ENCODE measurements at regions not wholly inside any gene's neighbourhood (a gene's known extent, or its start where the extent isn't known, plus 50 kb on each side); places are given as distances from the start of the nearest gene placed in this dataset.

DNA sequence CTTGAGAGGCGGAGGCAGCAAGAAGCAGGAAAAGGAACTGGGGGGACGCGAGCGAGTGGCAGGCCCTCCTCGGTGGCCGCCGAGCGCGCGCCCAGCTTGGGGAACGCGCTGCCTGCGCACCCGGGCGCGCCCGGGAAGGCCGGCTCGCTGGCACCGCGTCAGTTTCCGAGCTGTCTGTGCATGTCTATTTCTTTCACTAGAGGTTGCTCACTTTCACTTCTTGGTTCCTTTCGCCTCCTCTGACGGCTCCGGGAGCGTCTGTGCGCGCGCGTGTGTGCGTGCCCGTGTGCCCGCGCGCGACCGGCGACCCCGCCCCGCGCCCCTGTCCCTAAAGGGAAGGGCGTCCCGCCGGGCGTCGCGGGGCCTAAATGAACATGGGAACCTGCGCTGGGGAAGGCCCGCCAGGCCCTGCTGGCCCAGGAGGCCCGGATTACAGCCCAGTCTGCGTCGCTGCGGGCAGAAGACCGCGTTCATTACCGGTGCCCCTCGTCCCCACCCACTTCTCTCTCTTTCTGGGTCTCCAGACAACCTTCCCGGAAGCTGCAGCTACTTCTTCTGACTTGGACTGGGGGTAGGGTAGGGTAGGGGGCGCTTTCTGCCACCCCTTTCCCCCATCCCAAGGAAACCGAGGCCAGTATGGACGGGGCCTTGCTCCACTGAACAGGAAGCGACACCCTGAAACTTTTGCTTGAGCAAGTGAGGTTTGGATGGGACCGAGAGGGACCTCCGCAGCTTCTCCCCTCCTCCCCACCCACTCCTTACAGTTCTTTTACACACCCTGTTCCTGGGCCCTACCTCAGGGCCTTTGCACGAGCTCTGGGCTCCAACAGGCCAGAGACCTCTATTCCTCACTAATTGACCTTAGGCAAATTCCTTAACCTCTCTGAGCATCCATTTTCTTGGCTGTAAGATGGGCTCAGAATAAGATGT, 205.8 kb upstream of the IER5L start:
- peak overlapping the region; percentile 38 for H3K27ac ChIP-seq (ENCODE audit: low read length)
- H3K9me3 ChIP-seq (ENCODE audit: insufficient read depth, low read length), result no peaks in the 10 kb centered on the region
- no peak for TF ChIP-seq EZH2phosphoT487 (IDR thresholded peaks at IDR 0.05; ENCODE audit: low read depth)
- TF ChIP-seq, protein P1, sequence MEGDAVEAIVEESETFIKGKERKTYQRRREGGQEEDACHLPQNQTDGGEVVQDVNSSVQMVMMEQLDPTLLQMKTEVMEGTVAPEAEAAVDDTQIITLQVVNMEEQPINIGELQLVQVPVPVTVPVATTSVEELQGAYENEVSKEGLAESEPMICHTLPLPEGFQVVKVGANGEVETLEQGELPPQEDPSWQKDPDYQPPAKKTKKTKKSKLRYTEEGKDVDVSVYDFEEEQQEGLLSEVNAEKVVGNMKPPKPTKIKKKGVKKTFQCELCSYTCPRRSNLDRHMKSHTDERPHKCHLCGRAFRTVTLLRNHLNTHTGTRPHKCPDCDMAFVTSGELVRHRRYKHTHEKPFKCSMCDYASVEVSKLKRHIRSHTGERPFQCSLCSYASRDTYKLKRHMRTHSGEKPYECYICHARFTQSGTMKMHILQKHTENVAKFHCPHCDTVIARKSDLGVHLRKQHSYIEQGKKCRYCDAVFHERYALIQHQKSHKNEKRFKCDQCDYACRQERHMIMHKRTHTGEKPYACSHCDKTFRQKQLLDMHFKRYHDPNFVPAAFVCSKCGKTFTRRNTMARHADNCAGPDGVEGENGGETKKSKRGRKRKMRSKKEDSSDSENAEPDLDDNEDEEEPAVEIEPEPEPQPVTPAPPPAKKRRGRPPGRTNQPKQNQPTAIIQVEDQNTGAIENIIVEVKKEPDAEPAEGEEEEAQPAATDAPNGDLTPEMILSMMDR (IDR thresholded peaks at IDR 0.05; ENCODE audit: low read depth, low read length), result no peak
- no peaks in the 10 kb centered on the region for H3K79me2 ChIP-seq (ENCODE audit: low read length)
- no peaks in the 10 kb centered on the region for H4K20me1 ChIP-seq (ENCODE audit: insufficient read depth, low read length)
- peaks cover 16% of the 10 kb centered on the region for H3K27me3 ChIP-seq (ENCODE audit: low read depth, low read length)
- peak overlapping the region; percentile 89 for H3K9ac ChIP-seq (ENCODE audit: low read length)
- peak overlapping the region; percentile 91 for H3K4me3 ChIP-seq (ENCODE audit: low read length)
- peak overlapping the region; percentile 89; the same call in 1 of the 2 replicates for H2AFZ ChIP-seq (ENCODE audit: low read depth, low read length)
- H3K4me1 ChIP-seq (ENCODE audit: low read length), result peaks cover 11% of the 10 kb centered on the region
- H3K36me3 ChIP-seq (replicated peaks; ENCODE audit: low read depth, low read length), result no peaks in the 10 kb centered on the region
- peak overlapping the region; percentile 94 for H3K4me2 ChIP-seq (ENCODE audit: low read length)

DNA sequence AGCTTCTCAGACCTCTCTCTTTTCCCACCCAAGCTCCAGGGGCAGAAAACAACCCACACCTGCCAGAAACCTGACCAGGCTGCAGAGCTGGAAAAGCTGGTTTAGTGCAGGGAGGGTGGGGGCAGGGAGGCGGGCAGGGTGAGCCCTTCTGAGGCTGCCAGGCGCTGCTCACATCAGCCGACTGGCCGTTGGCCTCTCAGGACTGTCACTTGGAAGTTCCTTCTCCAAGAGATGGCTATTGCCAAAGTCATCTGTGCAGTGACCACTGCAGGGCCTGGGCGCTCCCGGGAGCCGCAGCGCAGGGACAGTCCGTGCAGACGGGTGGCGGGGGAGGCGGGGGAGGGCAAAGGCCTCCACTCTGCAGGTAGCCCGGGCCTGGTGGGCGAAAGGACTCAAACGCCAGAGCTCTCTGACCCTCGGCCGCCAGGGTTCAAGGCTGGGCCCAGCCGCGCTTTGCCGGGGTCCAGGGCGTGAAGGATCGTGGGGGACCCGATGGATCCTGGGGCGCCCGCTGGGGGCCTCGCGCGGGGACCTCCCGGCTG, 205.0 kb upstream of the IER5L start:
- Histone ChIP-seq H3K4me3 (ENCODE audit: low read length) (peak overlapping the region; percentile 91), H3K9ac (ENCODE audit: low read length) (peak overlapping the region; percentile 89), H2AFZ (ENCODE audit: low read depth, low read length) (peak overlapping the region; percentile 89; the same call in 1 of the 2 replicates), H3K27ac (ENCODE audit: low read length) (peak overlapping the region; percentile 38), H3K4me1 (ENCODE audit: low read length) (peaks cover 11% of the 10 kb centered on the region), H3K36me3 (replicated peaks; ENCODE audit: low read depth, low read length) (no peaks in the 10 kb centered on the region), H4K20me1 (ENCODE audit: insufficient read depth, low read length) (no peaks in the 10 kb centered on the region), H3K79me2 (ENCODE audit: low read length) (no peaks in the 10 kb centered on the region), H3K27me3 (ENCODE audit: low read depth, low read length) (peaks cover 12% of the 10 kb centered on the region), H3K9me3 (ENCODE audit: insufficient read depth, low read length) (no peaks in the 10 kb centered on the region), H3K4me2 (ENCODE audit: low read length) (peak overlapping the region; percentile 94)
- TF ChIP-seq, protein P1 (IDR thresholded peaks at IDR 0.05; ENCODE audit: low read depth, low read length), result no peak
- TF ChIP-seq EZH2phosphoT487 (IDR thresholded peaks at IDR 0.05; ENCODE audit: low read depth), result no peak

DNA sequence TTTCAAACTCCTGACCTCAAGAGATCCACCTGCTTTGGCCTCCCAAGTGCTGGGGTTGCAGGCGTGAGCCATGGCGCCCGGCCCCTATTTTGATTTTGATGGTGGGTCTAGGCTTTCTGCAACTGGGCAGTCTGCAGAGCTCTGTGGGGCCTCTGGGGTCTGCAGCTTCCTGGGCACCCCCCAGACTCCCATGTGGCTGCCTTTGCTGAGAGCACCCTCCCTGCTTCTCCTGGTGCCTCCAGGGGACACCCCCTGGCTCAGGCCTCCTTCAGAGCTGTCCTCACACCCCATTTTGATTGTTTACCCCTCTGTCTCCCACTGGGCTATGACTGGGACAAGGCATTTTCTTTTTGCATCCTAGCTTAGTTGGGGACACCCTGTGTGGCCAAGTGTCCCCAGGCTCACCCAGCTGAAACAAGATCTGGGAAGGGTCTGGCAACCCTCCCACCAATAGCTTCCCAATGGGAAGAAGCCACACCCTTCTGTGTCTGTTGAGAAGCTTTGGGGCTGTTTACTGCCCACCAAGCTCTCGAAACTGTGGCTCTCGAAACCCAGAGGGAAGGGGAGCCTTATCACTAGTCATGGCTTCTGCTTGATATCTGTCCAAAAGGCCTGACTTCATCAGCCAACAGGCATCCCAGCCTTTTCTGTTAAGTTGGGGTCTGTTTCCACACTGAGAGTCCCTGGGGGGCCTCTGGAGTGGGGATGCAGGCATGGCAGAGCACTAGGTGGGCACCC, 204.4 kb upstream of the IER5L start:
- TF ChIP-seq EZH2phosphoT487 (IDR thresholded peaks at IDR 0.05; ENCODE audit: low read depth), result no peak
- TF ChIP-seq, protein P1 (IDR thresholded peaks at IDR 0.05; ENCODE audit: low read depth, low read length), result no peak
- Histone ChIP-seq H3K9ac (ENCODE audit: low read length) (no peak overlapping the region), H2AFZ (ENCODE audit: low read depth, low read length) (no peak overlapping the region; the same call in 1 of the 2 replicates), H3K79me2 (ENCODE audit: low read length) (no peaks in the 10 kb centered on the region), H4K20me1 (ENCODE audit: insufficient read depth, low read length) (no peaks in the 10 kb centered on the region), H3K4me2 (ENCODE audit: low read length) (peak overlapping the region; percentile 94), H3K27me3 (ENCODE audit: low read depth, low read length) (peaks cover 17% of the 10 kb centered on the region), H3K36me3 (replicated peaks; ENCODE audit: low read depth, low read length) (no peaks in the 10 kb centered on the region), H3K4me3 (ENCODE audit: low read length) (peak overlapping the region; percentile 91), H3K4me1 (ENCODE audit: low read length) (peaks cover 11% of the 10 kb centered on the region), H3K27ac (ENCODE audit: low read length) (no peak overlapping the region), H3K9me3 (ENCODE audit: insufficient read depth, low read length) (no peaks in the 10 kb centered on the region)
